ENCODE measurements at regions not wholly inside any gene's neighbourhood (a gene's known extent, or its start where the extent isn't known, plus 50 kb on each side); places are given as distances from the start of the nearest gene placed in this dataset.

GRCh38 chr19:30930941-30931706 lies 418.1 kb downstream of the TSHZ3 start:
- no peaks in the 10 kb centered on the region for H3K9me3 ChIP-seq (ENCODE audit: low read depth)
- no peak overlapping the region for H2AFZ ChIP-seq
- WGBS (ENCODE audit: low lambda C conversion rate, missing lambda C conversion rate) = 91% methylated on average over 12 of the region's 12 CpGs
- no peak for DNase-seq (ENCODE audit: low spot score)
- no peak overlapping the region for H3K27ac ChIP-seq
- no peaks in the 10 kb centered on the region for H3K36me3 ChIP-seq (replicated peaks; ENCODE audit: insufficient read depth, low read depth)
- H3K9me2 ChIP-seq (replicated peaks; ENCODE audit: insufficient read depth) = no peaks in the 10 kb centered on the region
- H3K4me3 ChIP-seq = no peak overlapping the region
- no peaks in the 10 kb centered on the region for H3K27me3 ChIP-seq
- H4K20me1 ChIP-seq (ENCODE audit: insufficient read depth, poor library complexity, severe bottlenecking) = no peaks in the 10 kb centered on the region
- H3K4me1 ChIP-seq (ENCODE audit: insufficient read depth) = no peaks in the 10 kb centered on the region
- H3K4me2 ChIP-seq = no peak overlapping the region
- TF ChIP-seq EZH2phosphoT487 (IDR thresholded peaks at IDR 0.05; ENCODE audit: low read depth, severe bottlenecking, unreplicated experiment) (no peak), CTCF (IDR thresholded peaks at IDR 0.05; ENCODE audit: poor library complexity) (no peak)
- no peaks in the 10 kb centered on the region for H3K79me2 ChIP-seq

- Histone ChIP-seq H3K4me3 (no peak overlapping the region), H3K9me2 (replicated peaks; ENCODE audit: insufficient read depth) (no peaks in the 10 kb centered on the region), H2AFZ (no peak overlapping the region), H4K20me1 (ENCODE audit: insufficient read depth, poor library complexity, severe bottlenecking) (no peaks in the 10 kb centered on the region), H3K4me1 (ENCODE audit: insufficient read depth) (no peaks in the 10 kb centered on the region), H3K27ac (no peak overlapping the region), H3K36me3 (replicated peaks; ENCODE audit: insufficient read depth, low read depth) (no peaks in the 10 kb centered on the region), H3K4me2 (no peak overlapping the region), H3K27me3 (no peaks in the 10 kb centered on the region), H3K79me2 (no peaks in the 10 kb centered on the region), H3K9me3 (ENCODE audit: low read depth) (no peaks in the 10 kb centered on the region)
- WGBS (ENCODE audit: low lambda C conversion rate, missing lambda C conversion rate) = 86% methylated on average over 6 of the region's 6 CpGs
- DNase-seq (ENCODE audit: low spot score) = no peak
- no peak for TF ChIP-seq CTCF (IDR thresholded peaks at IDR 0.05; ENCODE audit: poor library complexity)
- no peak for TF ChIP-seq EZH2phosphoT487 (IDR thresholded peaks at IDR 0.05; ENCODE audit: low read depth, severe bottlenecking, unreplicated experiment)
- TF ChIP-seq EZH2 (IDR thresholded peaks at IDR 0.05; ENCODE audit: borderline replicate concordance) = no peak
Observed at GRCh38 chr19:30927705-30928104, 421.5 kb downstream of the TSHZ3 start.

GRCh38 chr19:30924670-30925069 lies 424.6 kb downstream of the TSHZ3 start:
- Histone ChIP-seq H3K4me1 (ENCODE audit: insufficient read depth) (no peaks in the 10 kb centered on the region), H3K27ac (no peak overlapping the region), H3K27me3 (no peaks in the 10 kb centered on the region), H3K79me2 (no peaks in the 10 kb centered on the region), H3K9me2 (replicated peaks; ENCODE audit: insufficient read depth) (no peaks in the 10 kb centered on the region), H4K20me1 (ENCODE audit: insufficient read depth, poor library complexity, severe bottlenecking) (no peaks in the 10 kb centered on the region), H3K9me3 (ENCODE audit: low read depth) (no peaks in the 10 kb centered on the region), H3K4me2 (no peak overlapping the region), H3K36me3 (replicated peaks; ENCODE audit: insufficient read depth, low read depth) (no peaks in the 10 kb centered on the region), H2AFZ (no peak overlapping the region), H3K4me3 (no peak overlapping the region)
- no peak for TF ChIP-seq EZH2 (IDR thresholded peaks at IDR 0.05; ENCODE audit: borderline replicate concordance)
- no peak for TF ChIP-seq CTCF (IDR thresholded peaks at IDR 0.05; ENCODE audit: poor library complexity)
- no peak for TF ChIP-seq EZH2phosphoT487 (IDR thresholded peaks at IDR 0.05; ENCODE audit: low read depth, severe bottlenecking, unreplicated experiment)
- WGBS (ENCODE audit: low lambda C conversion rate, missing lambda C conversion rate) = 82% methylated on average over 11 of the region's 11 CpGs
- no peak for DNase-seq (ENCODE audit: low spot score)

Data from hepatocyte (in vitro differentiated cells).